Stimulated activated CD4-positive, alpha-beta T cell treated with anti-CD3 and anti-CD28 coated beads, TNF-alpha, amount 100 ng/mL, for 4 hours (primary cell): ENCODE measurements at regions not wholly inside any gene's neighbourhood (a gene's known extent, or its start where the extent isn't known, plus 50 kb on each side); places are given as distances from the start of the nearest gene placed in this dataset.
"Not testable (repeated sequence)": the region's sequence is repeated elsewhere in the genome, so short reads cannot be mapped to it uniquely, and the experiment has no call there.

Source experiments
- DNase-seq, 3 experiments: peaks; one replicate each; pipeline ENCODE4 v3.0.0-alpha.2; 2020; ENCODE audit warnings: low read depth in 3 of 3

DNA sequence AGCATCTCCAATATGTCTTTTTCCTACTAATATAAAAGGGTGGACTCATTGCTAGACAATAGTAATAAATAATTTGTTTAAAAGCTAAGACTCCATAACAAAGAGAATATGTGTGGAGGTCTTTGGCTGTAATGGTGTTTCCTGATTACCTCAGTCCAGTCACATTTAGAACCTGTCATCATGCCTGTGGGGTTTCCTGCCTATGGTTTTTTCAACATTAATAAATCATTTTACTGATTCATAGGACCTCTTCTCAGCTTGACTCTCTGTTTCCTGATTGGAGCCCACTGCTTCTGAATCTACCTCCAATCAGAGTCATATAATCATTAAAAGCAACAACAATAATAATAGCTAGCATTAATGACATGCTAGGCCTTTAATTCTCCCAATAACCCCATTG lies 52.4 kb upstream of the GNAI1 start:
- no peak for DNase-seq

DNA sequence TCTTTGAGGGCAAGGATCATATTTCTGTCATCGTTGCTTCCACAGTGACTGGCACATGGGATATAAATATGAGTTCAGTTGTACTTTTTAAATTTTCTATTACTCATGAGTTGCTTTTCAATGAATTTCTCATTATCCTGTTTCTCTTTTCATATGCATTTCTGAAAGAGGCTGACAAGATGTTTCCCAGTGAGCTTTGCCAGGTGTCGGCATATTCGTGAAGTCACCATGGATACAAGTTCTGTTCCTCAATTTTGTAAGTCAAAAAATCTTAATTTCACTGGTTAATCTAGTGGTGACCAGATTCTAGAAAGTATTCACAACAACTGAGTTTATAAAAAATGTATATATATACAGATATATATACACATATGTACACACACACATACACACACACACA lies 55.7 kb upstream of the GNAI1 start:
- no peak for DNase-seq

DNA sequence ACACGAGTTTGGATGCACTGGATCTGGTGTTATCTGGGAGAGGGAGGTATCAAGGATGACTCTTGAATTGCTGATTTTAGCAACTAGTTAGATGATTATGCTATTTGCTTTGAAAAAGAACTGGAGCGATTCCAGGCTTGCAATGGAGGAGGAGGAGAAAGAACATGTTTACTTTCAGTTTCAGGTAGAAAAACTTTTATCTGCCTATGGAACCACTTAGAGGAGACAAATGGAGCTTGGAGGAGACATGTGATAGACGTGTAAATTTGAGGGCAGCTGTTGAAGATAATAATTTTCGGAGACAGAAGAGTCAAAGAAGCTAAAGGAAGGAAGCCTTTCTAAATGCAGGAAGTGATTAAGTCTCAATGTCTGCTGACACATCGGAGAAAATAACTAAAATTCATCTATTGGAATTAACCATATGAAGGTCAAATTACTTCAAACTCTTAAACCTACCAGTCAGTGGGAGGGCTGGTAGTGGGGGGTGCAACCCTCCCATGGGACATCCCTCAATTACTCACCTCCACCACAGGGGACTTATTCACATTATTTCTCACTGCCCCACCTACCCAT lies 56.4 kb upstream of the GNAI1 start:
- DNase-seq, result peak in 1 of 3 experiments; percentile 4

DNA sequence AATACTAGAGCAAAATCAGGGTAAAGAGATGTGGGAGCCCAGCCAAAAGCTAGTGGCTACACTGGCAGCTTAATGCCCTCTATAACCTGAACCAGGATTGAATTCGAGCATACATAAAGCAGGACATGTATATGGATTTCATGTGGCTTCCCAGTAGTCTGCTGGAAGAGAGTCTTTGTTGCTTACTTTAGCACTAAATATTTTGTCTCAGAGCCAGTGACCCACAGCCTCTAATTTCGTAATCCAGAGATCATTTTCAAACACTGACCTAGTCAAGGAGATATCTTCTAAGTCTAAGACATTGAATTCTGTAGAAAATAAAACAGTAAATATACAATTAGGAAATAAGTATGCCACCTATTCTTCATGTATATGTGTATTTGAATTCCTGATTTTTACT lies 64.2 kb upstream of the GNAI1 start:
- no peak for DNase-seq

DNA sequence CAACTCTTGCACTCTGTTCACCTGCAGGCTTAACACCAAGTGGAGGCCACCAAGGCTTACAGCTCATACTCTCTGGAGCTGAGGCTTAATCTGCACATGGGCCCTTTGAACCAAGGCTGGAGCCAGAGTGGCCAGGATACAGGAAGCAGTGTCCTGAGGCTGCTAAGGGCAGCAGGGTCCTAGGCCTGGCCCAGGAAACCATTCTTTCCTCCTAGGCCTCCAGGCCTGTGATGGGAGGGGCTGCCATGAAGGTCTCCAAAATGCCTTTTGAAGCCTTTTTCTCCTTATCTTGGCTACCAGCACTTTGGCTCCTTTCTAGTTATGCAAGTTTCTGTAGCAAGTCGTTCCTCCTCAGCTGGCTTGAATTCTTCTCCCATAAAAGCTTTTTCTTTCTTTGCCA lies 68.0 kb upstream of the GNAI1 start:
- DNase-seq, result no peak

DNA sequence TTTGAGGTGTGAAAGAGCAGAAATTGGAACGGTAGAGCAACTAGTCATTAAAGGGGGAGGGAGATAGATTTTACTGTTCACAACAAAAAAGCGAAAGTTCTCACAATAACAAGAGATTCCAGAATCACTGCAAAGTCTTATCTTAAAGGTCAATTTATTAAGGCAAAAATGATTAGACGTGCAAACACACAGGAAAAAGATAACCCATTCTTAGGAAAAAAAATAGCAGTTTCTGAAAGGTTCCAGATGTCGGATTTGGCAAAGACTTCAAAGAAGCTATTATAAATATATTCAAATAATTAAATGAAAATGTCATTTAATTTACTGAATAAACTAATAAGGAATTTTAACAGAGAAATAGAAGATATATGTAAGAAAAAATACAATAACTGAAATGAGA lies 70.8 kb upstream of the GNAI1 start:
- DNase-seq, result no peak

DNA sequence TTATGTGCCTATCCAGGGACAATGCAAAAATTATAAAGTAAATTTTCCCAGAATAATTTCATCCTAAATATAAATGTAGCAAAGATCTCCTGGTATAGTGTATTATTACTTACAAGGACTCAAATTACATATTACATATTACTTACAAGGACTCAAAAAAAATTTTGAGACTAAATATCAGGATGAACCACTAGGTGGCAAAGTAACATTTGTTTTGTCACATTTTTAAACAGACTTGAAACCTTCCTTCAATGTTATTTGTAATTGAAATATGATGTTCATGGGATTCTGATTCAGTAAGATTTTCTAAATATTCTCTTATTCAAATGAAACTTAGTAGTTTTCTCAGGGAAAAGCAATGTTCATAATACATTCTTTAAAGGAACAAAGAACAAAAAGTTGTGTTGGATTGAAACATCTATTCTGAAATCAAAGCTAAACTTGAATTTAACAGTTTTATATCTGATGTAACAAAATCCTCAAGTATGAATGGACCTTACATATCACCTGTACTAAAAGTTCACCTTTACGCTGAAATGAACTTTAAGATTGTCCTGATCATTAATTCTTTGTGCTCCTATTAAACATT lies 74.3 kb upstream of the GNAI1 start:
- DNase-seq, result no peak

DNA sequence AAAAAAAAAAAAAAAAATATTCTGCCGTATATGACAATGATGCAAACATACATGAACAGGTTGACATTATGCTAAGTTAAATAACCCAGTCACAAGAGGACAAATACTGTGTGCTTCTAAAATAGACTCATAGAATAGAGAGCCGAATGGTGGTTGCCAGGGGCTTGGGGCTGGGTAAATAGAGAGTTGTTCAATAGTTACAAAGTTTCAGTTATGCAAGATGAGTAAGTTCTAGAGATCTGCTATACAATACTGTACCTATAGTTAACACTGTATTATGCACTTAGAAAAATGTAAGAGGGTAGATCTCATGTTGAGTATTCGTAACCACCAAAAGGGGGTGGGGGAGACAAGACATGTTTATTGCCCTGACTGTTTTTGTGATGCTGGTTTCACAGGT lies 77.1 kb upstream of the GNAI1 start:
- DNase-seq, result no peak

DNA sequence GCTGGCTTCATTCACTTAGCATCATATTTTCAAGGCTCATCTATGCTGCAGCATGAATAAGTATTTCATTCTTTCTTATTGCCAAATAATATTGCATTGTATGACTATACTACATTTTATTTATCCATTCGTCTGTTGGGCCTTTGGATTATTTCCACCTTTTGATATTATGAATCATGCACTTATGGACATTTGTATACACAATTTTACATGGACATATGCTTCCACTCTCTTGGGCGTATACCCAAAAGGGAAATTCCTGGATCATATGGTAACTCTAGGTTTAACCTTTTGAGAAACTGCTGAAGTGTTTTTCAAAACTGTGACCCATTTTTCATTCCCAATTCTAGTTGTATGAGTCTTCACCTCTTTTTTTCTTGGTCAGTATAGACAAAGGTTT lies 80.3 kb upstream of the GNAI1 start:
- no peak for DNase-seq

DNA sequence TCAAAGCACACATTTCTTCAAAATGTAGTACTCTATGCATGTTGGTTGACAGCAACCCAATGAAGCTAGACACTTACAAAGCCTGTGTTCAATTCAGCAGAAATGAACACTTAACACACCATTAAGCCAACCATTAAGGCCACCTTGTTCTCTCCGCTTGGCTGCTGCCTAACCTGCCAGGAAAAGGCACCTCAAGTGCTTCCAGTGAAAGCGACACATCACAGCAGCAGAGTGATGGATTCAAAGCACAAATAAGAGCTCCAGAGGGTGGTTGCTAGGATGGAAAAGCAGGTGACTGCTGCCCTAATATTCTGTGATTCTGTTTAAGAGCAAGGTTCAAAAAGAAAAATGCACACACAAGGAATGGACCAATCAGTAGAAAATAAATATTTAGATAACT lies 81.5 kb upstream of the GNAI1 start:
- no peak for DNase-seq

DNA sequence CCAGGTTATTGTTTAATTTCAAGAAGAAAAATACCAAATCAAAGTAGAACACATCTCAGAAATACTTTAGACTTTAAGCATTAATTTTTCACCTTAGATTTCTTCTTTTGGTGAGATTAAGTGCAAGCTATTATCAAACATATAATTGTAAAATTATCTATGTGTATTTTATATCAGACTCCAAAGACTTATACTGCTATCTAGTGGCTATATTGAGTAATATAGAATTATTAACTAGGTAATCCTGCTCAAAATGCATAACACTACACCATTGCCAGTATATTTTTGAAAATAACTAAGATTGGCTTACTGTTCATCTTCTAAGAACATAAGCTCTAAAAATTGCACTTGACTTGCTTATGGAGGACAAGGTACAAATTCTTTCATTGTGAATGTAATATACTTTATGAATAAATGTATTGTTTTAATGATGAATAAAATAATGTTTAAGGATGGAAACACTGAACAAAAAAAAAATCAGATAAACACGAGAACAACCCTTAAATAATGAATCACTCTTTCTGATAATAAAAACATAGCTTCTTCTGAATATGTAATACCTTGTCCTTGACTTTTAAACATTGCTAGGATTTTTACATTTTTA lies 86.7 kb upstream of the GNAI1 start:
- no peak for DNase-seq

DNA sequence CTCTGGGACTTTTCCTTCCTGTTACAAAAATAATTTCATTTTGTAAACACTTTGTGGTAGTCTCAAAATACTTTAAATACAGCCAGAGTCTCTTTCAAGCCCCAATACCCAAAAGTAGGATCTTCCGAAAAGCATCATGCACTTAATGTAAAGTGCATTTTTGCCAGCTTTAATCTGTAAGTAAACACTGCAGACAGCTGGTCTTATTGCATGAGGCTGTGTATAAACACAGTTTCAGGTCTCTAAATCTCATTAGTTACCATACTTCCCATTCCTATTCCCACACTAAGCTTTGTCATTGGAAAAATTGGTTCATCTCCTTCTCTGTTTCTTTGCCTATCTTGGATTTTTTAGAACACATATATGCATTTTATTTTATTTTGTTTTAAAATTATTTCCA lies 87.6 kb upstream of the GNAI1 start:
- no peak for DNase-seq

DNA sequence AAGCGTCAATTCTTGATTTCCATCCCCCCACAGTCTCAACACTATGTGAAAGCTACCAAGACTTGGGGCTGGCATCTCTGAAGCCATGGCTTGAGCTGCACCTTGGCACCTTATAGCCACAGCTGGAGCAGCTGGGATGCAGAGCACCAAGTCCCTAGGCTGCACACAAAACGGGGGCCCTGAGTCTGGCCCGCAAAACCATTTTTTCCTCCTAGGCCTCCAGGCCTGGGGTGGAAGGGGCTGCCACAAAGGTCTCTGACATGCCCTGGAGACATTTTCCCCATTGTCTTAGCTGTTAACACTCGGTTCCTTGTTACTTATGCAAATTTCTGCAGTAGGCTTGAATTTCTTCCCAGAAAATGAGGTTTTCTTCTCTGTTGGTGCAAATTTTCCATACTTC lies 89.8 kb upstream of the GNAI1 start:
- DNase-seq, result no peak

DNA sequence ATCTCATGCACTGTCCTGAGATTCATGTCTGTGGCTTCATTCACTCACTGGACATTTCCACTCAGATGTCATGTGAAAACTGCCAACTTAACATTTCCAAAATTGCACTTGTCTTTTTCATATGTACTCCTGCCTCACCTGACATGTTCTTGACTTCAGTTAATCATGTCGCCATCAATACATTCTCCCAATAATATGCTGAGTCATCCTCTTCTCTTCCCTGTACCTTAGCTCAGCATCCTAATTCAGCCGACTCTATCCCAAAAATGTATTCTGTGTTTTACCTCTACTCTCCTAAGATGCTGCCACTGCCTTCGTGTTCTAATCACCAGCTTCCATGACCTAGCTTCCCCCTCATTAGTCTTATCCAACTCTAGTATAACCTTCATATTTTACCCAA lies 93.9 kb upstream of the GNAI1 start:
- DNase-seq, result no peak

DNA sequence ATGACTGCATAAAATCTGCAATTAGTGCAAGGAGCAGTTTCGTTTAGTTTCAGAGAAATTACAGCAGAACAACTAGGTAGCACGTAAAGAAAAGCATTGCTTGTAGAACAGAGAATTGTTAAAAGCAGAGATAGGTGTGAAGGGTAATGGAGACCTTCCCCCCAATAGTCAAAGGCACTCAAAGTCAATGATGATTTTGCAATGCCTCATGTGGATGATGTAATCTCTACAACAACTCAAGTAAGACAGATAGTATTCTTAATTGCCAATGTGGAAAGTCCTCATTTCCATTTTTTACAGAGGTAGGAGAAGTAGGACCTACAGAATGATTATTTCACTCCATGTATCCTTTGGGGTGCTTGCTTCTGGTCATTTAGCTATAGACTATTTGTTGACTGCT lies 94.3 kb upstream of the GNAI1 start:
- DNase-seq, result no peak

DNA sequence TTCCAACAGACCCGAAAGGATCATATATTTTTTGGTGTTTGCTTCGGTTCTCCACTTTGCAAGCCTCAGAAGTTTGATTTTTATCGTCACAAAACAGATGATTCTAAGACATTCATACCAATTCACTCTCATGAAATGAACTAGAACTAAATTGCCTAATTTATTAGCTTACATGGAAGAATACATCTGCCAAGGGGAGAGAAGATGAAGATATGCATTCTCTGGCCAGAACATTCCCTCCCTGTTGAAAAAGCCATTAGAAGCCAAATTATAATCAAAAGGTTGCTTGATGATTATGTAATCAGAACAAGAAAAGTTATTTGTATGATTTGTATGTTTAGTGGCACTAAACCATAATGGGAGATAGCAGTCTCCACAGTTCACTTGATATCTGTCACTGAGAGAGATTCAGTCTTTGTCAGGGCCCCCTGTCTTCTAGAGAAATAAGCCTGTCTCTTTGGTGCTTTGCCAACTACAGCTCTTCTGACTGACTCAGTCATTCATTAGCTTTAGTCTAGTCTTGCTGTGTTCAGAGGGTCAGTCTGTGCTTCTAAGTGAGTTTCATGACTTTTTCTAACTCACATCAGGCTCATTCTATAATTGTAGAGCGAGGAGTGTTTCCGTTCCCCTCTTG lies 95.3 kb upstream of the GNAI1 start:
- DNase-seq, result no peak

DNA sequence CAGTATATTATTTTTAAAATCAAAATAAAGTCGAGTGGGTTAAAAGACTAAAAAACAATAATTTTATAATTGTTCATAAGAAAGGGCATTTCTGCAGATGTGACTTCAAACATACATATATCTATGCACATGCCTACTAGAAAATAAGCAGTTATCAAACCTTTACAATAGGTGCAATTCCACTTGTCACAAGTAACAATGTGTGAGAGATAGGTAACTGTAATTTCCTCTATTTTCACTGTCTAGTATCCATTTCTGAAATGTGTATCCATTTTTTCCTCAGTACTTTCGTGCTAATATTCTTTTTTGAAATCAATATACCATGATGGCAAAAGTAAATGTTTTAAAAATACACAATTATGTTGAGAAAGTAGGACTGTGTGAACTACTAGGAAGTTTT lies 96.9 kb upstream of the GNAI1 start:
- no peak for DNase-seq

DNA sequence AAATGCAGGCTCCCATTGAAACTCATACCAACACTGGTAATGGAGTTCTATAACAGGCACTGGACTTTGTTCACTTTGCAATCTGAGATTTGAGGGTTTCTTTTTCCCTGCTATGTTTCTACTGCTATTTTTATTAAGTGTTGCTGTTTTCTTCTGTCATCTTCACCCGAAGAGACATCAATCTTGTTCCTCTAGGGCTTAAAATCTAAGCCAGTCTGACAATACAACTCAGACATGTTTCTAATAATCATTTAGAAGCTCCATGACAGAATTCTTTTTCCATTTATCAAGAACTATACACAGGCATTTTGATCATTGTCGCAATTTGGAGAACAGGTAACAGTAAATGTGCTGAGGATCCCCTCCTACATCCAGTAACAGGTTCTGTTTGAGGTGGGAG lies 98.5 kb upstream of the GNAI1 start:
- DNase-seq, result no peak

DNA sequence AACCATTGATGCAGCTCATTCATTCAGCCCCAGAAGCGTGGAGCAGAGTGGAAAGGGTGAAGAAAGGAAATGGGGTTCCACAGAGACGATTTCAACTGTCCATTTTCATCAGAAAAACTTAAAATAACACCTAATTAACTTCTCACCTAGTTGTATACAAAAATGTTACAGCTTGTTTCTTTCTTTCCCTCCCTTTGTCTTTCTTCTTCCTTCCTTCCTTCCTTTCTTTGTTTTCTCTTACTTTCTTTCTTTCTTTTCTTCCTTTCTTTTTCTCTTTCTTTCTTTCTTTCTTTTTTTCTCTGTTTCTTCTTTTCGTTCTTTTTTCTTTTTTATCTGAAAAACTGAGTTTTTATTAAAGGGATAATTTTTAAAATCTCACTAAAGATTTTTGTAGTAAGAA lies 105.9 kb upstream of the GNAI1 start:
- DNase-seq, result no peak

DNA sequence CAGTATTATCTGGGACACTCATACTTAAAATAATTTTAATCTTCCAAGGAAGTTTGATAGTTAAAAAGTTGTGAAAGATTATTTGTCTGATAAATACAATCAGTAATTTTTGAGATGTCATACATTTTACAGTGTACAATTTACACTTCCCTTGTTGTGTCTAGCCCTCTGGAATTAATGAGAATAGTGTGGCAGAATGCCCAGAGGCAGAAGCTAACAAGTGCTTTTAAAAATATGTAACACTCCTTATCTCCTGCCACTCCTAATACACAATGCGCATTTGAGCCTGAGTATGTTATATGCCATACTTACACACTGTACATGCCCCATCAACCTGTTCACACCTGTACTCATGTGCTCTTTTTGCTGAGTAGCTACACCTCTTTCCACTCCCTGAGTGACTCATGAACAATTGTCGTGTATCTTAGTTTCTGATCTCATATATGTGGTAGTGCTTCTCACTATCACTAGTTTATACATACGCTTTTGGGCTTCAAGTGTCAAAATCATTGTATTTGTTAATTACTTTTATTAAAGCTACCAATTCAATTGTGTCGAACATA lies 106.9 kb upstream of the GNAI1 start:
- no peak for DNase-seq

DNA sequence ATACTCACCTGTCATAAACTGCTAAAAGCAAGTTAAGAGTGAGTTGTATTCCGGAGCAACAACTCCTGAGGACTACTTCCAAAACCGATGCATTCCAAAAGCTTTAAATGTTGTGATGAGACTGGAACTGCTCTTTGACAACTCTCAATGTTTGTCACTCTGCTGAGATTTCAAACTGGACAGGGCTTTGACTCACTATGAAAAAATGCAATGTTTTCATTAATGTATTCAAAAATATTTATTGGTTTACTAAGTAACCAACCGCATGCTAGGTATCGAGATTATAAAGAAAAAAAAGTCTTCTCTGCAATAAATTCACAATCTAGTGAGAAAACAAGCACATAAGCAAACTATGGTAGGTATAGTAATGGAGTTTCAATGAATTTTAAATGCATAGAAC lies 107.9 kb upstream of the GNAI1 start:
- no peak for DNase-seq

DNA sequence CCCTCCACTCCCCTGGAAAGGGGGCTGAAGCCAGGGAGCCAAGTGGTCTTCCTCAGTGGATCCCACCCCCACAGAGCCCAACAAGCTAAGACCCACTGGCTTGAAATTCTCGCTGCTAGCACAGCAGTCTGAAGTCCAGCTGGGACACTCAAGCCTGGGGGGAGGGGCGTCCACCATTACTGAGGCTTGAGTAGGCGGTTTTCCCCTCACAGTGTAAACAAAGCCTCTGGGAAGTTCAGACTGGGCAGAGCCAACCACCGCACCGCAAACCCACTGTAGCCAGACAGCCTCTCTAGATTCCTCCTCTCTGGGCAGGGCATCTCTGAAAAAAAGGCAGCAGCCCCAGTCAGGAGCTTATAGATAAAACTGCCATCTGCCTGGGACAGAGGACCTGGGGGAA lies 114.4 kb upstream of the GNAI1 start:
- DNase-seq, result not testable (repeated sequence)

DNA sequence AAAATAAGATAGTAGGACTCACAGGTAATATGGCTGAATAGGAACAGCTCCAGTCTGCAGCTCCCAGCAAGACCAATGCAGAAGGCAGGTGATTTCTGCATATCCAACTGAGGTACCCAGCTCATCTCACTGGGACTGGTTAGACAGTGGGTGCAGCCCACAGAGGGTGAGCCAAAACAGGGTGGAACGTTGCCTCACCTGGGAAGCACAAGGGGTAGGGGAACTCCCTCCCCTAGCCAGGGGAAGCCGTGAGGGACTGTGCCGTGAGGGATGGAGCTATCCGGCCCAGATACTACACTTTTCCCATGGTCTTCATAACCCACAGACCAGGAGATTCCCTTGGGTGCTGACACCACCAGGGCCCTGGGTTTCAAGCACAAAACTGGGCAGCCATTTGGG lies 114.8 kb upstream of the GNAI1 start:
- not testable (repeated sequence) for DNase-seq
